Thymus (tissue), 11 donors: ENCODE measurements at regions not wholly inside any gene's neighbourhood (a gene's known extent, or its start where the extent isn't known, plus 50 kb on each side); places are given as distances from the start of the nearest gene placed in this dataset.
"Not testable (repeated sequence)": the region's sequence is repeated elsewhere in the genome, so short reads cannot be mapped to it uniquely, and the experiment has no call there.

ENCODE experiments used
- DNase-seq, 9 donors: peaks; one replicate each; pipeline ENCODE4 v3.0.0-alpha.2; 2013; ENCODE audit warnings: low spot score in 9 of 9, low read depth in 6 of 9, missing footprints in 1 of 9
- H3K27ac ChIP-seq, 2 donors: one replicate each; pipeline ENCODE4 v1.5.1; 2013; ENCODE audit warnings: control low read depth in 1 of 2, low read depth in 1 of 2, low read length in 1 of 2, mild to moderate bottlenecking in 1 of 2, moderate library complexity in 1 of 2
- H3K27me3 ChIP-seq, 2 donors: one replicate each; pipeline ENCODE4 v1.5.1; 2013; ENCODE audit warnings: low read length in 1 of 2; ENCODE audit not compliant: control insufficient read depth in 2 of 2, insufficient read depth in 1 of 2
- H3K36me3 ChIP-seq, 2 donors: one replicate each; pipeline ENCODE4 v1.5.1; 2013; ENCODE audit warnings: low read length in 1 of 2, mild to moderate bottlenecking in 1 of 2, moderate library complexity in 1 of 2; ENCODE audit not compliant: control insufficient read depth in 2 of 2, insufficient read depth in 2 of 2
- H3K4me1 ChIP-seq, 2 donors: one replicate each; pipeline ENCODE4 v1.5.1; 2013; ENCODE audit warnings: low read length in 2 of 2; ENCODE audit not compliant: control insufficient read depth in 2 of 2, insufficient read depth in 2 of 2
- H3K4me3 ChIP-seq, 2 donors: one replicate each; pipeline ENCODE4 v1.5.1; 2013; ENCODE audit warnings: low read length in 2 of 2, control low read depth in 1 of 2, mild to moderate bottlenecking in 1 of 2
- H3K9me3 ChIP-seq, 2 donors: one replicate each; pipeline ENCODE4 v1.5.1; 2013; ENCODE audit warnings: low read length in 1 of 2, mild to moderate bottlenecking in 1 of 2; ENCODE audit not compliant: control insufficient read depth in 2 of 2, insufficient read depth in 1 of 2
- WGBS: extraction: QIAGEN DNeasy Blood & Tissue Kit; methylation state at CpG from one replicate; pipeline ENCODE4 v1.1.7; 2013; 5-methylcytosine and 5-hydroxymethylcytosine counted together
- donor health status: healthy.

GRCh38 chr9:103355000-103355399, 359.9 kb downstream of the CYLC2 start:
- H3K4me1 ChIP-seq: no peaks in the 10 kb centered on the region

GRCh38 chr9:103357980-103358379, 362.8 kb downstream of the CYLC2 start:
- H3K9me3 ChIP-seq, H3K27me3 ChIP-seq, H3K4me1 ChIP-seq, H3K4me3 ChIP-seq, H3K36me3 ChIP-seq, H3K27ac ChIP-seq, DNase-seq: not testable (repeated sequence)
- 91% methylated on average over 3 of the region's 3 CpGs for WGBS

More at GRCh38 chr9:103355000-103355399, 359.9 kb downstream of the CYLC2 start:
- H3K27me3 ChIP-seq: no peaks in the 10 kb centered on the region
- H3K36me3 ChIP-seq: no peaks in the 10 kb centered on the region
- no peak overlapping the region for H3K27ac ChIP-seq
- WGBS: 92% methylated on average over 2 of the region's 2 CpGs
- peaks cover 0 to 4% of the 10 kb centered on the region in 2 donors for H3K9me3 ChIP-seq
- no peak overlapping the region for H3K4me3 ChIP-seq
- no peak for DNase-seq

GRCh38 chr9:103361906-103362305, 366.8 kb downstream of the CYLC2 start:
- H3K27ac ChIP-seq: no peak overlapping the region
- no peaks in the 10 kb centered on the region for H3K9me3 ChIP-seq

GRCh38 chr9:103362986-103363385, 367.9 kb downstream of the CYLC2 start:
- no peaks in the 10 kb centered on the region for H3K36me3 ChIP-seq
- H3K9me3 ChIP-seq: no peaks in the 10 kb centered on the region
- no peaks in the 10 kb centered on the region for H3K27me3 ChIP-seq
- H3K4me1 ChIP-seq: no peaks in the 10 kb centered on the region
- no peak for DNase-seq
- H3K27ac ChIP-seq: no peak overlapping the region
- no peak overlapping the region for H3K4me3 ChIP-seq

More at GRCh38 chr9:103361906-103362305, 366.8 kb downstream of the CYLC2 start:
- Histone ChIP-seq H3K4me3 (no peak overlapping the region), H3K4me1 (no peaks in the 10 kb centered on the region), H3K27me3 (no peaks in the 10 kb centered on the region), H3K36me3 (no peaks in the 10 kb centered on the region)
- no peak for DNase-seq

GRCh38 chr9:103364753-103365152, 369.6 kb downstream of the CYLC2 start:
- H3K4me1 ChIP-seq: no peaks in the 10 kb centered on the region
- WGBS: 62% methylated on average over 2 of the region's 2 CpGs
- H3K27me3 ChIP-seq: no peaks in the 10 kb centered on the region
- H3K4me3 ChIP-seq: no peak overlapping the region
- no peak overlapping the region for H3K27ac ChIP-seq
- no peak for DNase-seq
- no peaks in the 10 kb centered on the region for H3K36me3 ChIP-seq
- no peaks in the 10 kb centered on the region for H3K9me3 ChIP-seq

- no peak overlapping the region for H3K27ac ChIP-seq
- no peaks in the 10 kb centered on the region for H3K4me1 ChIP-seq
- H3K4me3 ChIP-seq: no peak overlapping the region
- H3K9me3 ChIP-seq: no peaks in the 10 kb centered on the region
- H3K27me3 ChIP-seq: no peaks in the 10 kb centered on the region
- H3K36me3 ChIP-seq: no peaks in the 10 kb centered on the region
- WGBS: 95% methylated on average over 5 of the region's 5 CpGs
- no peak for DNase-seq
Measured at GRCh38 chr9:103371152-103371551, 376.0 kb downstream of the CYLC2 start.

GRCh38 chr9:103372828-103373227, 377.7 kb downstream of the CYLC2 start:
- Histone ChIP-seq H3K4me1 (no peaks in the 10 kb centered on the region), H3K4me3 (no peak overlapping the region), H3K36me3 (no peaks in the 10 kb centered on the region), H3K27me3 (no peaks in the 10 kb centered on the region), H3K9me3 (no peaks in the 10 kb centered on the region), H3K27ac (no peak overlapping the region)
- DNase-seq: no peak
- 96% methylated on average over 4 of the region's 4 CpGs for WGBS

GRCh38 chr9:103377667-103378066, 382.5 kb downstream of the CYLC2 start:
- Histone ChIP-seq H3K36me3 (no peaks in the 10 kb centered on the region), H3K27ac (no peak overlapping the region), H3K4me1 (no peaks in the 10 kb centered on the region), H3K4me3 (no peak overlapping the region), H3K27me3 (no peaks in the 10 kb centered on the region), H3K9me3 (peaks cover 0 to 2% of the 10 kb centered on the region in 2 donors)
- DNase-seq: no peak

- Histone ChIP-seq H3K27ac (no peak overlapping the region), H3K4me3 (no peak overlapping the region), H3K36me3 (no peaks in the 10 kb centered on the region), H3K4me1 (no peaks in the 10 kb centered on the region), H3K9me3 (no peaks in the 10 kb centered on the region), H3K27me3 (no peaks in the 10 kb centered on the region)
- peak in 5 of 9 donors; percentile 1 to 21 (median 5) for DNase-seq
- WGBS: 52% methylated on average over 5 of the region's 5 CpGs
Measured at GRCh38 chr9:103397868-103398600, 402.9 kb downstream of the CYLC2 start.
